Neural progenitor cell (in vitro differentiated cells): ENCODE measurements at regions not wholly inside any gene's neighbourhood (a gene's known extent, or its start where the extent isn't known, plus 50 kb on each side); places are given as distances from the start of the nearest gene placed in this dataset.

Experiments
- EZH2 ChIP-seq: fragments of 200-600 bp; sonication (generic); IDR thresholded peaks from 2 replicates; pipeline ENCODE4 v1.6.1; 2017; ENCODE audit warnings: antibody characterized with exemption, mild to moderate bottlenecking, moderate library complexity
- EZH2phosphoT487 ChIP-seq: fragments of 200-600 bp; sonication (generic); IDR thresholded peaks from 2 replicates; pipeline ENCODE4 v1.6.1; 2017; ENCODE audit warnings: antibody characterized with exemption
- TF ChIP-seq, protein P1 (sequence below): fragments of 200-600 bp; sonication (generic); IDR thresholded peaks from 2 replicates; pipeline ENCODE4 v1.5.1; 2017; ENCODE audit warnings: antibody characterized with exemption, mild to moderate bottlenecking

DNA sequence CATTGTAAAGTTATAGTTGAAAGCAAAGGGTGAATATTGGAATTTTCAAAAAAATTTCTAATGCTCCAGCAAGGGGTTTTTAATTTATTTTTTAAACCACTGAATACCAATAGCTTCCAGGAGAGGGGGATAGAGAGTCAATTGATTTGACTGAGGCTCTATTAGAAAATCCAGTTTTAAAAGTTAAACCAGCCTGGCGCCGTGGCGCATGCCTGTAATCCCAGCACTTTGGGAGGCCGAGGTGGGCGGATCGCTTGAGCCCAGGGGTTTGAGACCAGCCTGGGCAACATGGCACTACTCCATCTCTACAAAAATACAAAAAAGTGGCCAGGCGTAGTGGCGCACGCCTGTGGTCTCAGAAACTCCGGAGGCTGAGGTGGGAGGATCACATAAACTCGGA is 150.1 kb downstream of the SLC38A4 start:
- TF ChIP-seq, protein P1, sequence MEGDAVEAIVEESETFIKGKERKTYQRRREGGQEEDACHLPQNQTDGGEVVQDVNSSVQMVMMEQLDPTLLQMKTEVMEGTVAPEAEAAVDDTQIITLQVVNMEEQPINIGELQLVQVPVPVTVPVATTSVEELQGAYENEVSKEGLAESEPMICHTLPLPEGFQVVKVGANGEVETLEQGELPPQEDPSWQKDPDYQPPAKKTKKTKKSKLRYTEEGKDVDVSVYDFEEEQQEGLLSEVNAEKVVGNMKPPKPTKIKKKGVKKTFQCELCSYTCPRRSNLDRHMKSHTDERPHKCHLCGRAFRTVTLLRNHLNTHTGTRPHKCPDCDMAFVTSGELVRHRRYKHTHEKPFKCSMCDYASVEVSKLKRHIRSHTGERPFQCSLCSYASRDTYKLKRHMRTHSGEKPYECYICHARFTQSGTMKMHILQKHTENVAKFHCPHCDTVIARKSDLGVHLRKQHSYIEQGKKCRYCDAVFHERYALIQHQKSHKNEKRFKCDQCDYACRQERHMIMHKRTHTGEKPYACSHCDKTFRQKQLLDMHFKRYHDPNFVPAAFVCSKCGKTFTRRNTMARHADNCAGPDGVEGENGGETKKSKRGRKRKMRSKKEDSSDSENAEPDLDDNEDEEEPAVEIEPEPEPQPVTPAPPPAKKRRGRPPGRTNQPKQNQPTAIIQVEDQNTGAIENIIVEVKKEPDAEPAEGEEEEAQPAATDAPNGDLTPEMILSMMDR, result peak; percentile 76
- no peak for TF ChIP-seq EZH2
- no peak for TF ChIP-seq EZH2phosphoT487
